Non-pigmented ciliary epithelial cell (primary cell): ENCODE measurements at regions not wholly inside any gene's neighbourhood (a gene's known extent, or its start where the extent isn't known, plus 50 kb on each side); places are given as distances from the start of the nearest gene placed in this dataset.

ENCODE experiments used
- DNase-seq: peaks from one replicate; pipeline ENCODE4 v3.0.0-alpha.2; 2010; ENCODE audit warnings: low read depth

GRCh38 chr2:39537150-39537549 lies 100.1 kb upstream of the MAP4K3 start:
- DNase-seq = no peak

DNA sequence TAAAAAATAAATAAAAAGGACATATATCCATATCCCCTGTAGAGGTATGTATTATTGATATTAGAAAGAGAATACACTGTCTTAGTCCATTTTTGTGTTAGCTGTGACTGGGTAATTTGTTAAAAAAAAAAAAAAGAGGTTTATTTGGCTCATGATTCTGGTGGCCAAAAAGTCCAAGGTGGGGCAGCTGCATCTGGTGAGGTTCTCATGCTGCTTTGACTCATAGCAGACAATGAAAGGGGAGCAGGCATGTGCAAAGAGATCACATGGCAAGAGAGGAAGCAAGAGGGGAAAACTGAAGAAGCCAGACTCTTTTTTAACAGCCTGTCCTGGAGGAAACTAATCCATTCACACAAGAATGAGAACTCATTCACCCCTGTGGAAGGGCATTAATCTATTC lies 101.6 kb upstream of the MAP4K3 start:
- DNase-seq = no peak

DNA sequence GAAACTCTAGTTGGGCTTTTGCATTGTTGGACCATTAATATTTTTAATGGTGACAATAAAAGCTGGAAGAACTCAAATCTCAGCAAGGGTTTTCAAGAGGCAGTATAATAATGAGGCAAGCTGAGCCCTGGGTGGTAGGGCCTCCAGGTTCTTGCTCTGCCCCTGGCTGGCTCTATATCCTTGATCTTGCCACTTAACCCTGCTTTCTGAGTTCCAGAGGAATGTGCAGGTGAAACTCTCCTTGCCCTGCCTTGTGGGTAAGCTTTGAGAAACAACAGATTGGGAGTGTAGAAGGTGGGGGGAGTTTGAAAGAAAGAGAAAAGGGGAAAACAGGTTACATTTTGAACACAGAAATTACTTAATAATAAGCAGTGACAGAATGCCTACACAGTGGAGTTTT lies 103.3 kb upstream of the MAP4K3 start:
- no peak for DNase-seq

GRCh38 chr2:39541011-39541930 lies 104.2 kb upstream of the MAP4K3 start:
- DNase-seq = no peak

DNA sequence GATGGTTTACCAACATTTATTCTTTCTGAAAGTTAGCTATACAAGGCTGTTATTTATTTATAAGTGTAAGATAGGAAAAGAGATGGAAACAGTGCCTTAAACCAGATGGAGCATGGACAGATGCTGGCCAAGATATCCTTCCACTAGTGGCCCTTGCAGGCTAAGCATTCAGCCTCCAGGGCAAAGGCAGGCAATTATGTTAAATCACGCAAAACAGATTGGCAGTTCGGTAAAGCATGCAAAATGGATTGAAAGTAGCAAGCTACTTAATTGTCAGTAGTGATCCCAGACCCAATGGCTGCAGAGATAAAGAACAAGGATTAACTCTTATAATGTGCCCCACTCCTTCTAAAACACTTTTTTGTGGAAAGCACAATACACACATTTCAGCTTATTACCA lies 105.4 kb upstream of the MAP4K3 start:
- no peak for DNase-seq

DNA sequence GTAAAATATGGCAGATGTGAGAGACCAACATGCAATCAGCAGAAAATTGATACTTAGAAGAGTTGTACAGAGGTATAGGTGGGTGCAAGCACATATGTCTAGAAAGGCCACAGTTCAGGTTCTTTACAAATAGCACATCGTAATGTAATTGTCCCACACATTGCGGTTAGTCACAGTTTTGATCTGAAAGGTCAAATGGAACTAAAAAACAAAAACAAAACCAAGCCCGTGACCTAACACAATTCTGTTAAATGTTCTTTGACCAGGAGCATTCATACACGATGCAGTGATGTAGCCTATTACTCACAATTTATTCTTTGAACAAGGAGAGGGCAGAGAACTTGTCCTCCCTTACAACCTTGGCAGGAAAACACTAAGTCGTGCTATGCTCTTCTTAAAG lies 108.9 kb upstream of the MAP4K3 start:
- DNase-seq = no peak

GRCh38 chr2:39546409-39546808 lies 109.3 kb upstream of the MAP4K3 start:
- DNase-seq = no peak

- no peak for DNase-seq
Observed at GRCh38 chr2:39546937-39547336, 109.9 kb upstream of the MAP4K3 start.

- DNase-seq = peak; percentile 88
Observed at GRCh38 chr2:39547811-39548719, 111.0 kb upstream of the MAP4K3 start.

GRCh38 chr2:39549000-39549399 lies 111.9 kb upstream of the MAP4K3 start:
- DNase-seq = no peak

DNA sequence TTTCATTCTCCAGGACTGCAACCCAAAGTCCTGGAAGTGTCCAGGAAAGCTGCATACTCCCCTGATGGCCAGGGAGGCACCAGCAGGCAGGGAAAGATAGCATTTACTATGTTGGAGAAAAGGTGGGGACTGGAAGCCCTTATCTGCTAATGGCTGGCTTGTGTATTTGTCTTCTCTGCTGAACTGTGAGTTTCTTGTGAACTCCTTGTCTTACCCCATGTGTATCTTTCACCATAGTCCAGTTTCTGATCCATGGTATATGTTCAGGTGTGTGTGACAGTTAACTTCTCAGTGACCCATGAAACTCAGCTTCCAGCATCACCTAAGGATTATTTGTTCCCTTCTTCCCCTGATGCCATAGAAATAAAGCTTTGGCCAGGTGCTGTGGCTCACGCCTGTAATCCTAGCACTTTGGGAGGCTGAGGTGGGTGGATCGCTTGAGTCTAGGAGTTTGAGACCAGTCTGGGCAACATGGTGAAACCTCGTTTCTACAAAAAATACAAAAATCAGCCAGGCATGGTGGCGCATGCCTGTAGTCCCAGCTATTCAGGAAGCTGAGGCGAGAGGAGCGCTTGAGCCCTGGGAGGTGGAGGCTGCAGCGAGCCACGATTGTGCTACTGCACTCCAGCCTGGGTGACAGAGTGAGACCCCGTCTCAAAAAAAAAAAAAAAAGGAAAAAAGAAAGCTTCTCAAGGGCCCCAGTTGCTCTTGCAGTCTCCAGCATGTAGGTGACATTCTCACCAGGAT lies 112.8 kb upstream of the MAP4K3 start:
- no peak for DNase-seq

DNA sequence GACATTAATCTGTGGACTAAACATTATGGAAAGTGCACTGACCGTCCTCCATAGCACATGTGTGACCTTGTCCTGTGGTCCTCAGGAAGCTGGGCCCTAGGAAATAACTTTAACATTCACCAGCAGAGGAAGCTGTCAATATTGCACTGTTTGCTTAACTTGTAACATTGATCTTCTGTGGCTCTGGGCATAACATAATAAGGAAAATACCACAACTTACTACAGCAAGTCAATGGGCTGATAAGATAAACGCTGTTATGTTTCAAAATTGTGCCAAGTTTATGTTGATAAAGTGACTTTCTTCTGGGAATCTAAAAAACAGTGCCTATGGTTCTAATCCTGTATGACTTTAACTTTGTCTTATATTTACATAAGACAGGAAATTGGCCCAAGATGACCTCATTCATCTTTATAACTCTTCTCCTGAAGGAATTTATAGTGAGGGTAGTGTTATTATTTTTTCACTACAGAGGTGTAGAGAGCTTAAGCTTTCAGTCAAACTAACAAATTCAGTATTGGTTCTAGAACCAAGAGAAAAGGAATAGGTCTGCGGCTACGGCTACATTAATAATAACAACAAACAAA lies 113.7 kb upstream of the MAP4K3 start:
- no peak for DNase-seq

DNA sequence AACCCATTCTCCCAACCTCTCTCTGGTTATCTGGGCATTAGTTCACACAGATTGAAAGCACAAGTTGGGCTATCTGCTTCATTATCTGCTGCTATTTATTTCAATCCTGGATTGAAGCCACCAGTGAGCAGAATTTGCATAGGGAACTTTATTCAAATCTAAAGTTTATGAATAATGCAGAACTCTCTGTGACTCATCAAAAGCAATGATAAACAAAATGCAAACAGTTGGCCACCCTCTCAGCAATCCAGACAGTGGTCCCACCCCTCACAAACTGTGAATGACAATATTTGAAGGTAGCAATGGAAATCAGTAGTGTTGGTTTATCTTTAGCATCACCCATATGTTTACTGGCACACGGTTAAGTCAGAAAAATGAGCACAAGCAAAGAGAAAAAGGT lies 106.8 kb upstream of the TMEM178A start:
- DNase-seq = no peak

GRCh38 chr2:39563572-39563971 lies 102.1 kb upstream of the TMEM178A start:
- DNase-seq = no peak

GRCh38 chr2:39567507-39567906 lies 98.2 kb upstream of the TMEM178A start:
- DNase-seq = peak; percentile 40

DNA sequence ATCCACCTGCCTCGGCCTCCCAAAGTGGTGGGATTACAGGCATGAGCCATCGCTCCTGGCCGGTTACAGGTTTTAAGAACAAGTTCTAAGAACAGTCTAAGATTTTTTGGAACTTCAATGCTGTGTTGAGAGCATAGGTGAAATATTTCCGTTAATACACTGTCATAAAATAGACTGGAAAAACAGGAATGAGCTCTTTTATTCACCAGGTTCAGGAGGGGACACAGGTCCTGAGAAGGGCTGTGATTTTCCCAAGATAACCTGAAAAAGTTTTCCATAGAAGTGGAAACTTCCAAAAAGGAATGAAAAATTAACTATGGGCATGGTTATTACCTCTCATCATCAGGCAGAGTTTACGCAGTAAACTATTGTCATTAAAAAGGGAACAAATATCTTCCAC lies 97.6 kb upstream of the TMEM178A start:
- no peak for DNase-seq

DNA sequence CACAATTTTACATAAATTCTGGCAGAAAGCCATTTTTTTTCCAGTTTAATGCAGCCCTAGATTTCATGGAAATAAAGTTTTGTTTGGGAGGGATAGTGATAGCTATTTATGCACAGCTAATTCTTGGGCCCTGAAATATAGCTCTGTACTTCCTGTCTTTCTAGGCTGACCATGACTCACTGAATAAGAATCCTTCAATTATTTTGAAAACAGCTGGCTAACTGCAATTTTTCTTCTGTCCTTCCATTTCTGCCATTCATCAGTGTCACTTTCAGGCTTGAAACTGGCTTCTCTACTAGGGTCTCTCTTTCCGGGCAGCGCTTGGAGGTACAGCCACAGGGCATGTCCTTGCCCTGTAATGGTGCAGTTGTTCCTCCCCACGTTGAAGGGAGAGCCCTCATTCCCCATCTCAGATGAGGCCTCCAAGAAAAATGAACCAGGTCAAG lies 97.1 kb upstream of the TMEM178A start:
- DNase-seq = peak; percentile 50

- no peak for DNase-seq
Observed at GRCh38 chr2:39570130-39570555, 95.6 kb upstream of the TMEM178A start.

DNA sequence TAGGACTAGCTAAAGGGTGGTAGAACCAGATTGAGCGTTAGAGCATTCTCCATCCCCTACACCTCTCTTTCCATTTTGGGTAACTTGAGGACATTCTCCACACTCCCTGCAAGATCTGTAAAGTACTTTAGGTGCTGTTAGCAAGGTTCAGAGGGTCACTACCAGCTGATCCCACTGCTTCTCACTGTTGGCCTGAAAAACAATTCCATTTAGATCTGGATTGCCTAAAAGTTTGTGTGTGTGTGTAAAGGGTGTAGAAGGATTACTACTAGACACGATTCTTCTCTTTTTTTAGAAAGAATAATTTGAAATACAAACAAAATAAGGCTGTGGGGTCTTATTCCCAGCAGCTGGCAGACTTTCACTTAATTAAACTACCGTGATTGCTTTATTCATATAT lies 95.1 kb upstream of the TMEM178A start:
- DNase-seq = no peak

DNA sequence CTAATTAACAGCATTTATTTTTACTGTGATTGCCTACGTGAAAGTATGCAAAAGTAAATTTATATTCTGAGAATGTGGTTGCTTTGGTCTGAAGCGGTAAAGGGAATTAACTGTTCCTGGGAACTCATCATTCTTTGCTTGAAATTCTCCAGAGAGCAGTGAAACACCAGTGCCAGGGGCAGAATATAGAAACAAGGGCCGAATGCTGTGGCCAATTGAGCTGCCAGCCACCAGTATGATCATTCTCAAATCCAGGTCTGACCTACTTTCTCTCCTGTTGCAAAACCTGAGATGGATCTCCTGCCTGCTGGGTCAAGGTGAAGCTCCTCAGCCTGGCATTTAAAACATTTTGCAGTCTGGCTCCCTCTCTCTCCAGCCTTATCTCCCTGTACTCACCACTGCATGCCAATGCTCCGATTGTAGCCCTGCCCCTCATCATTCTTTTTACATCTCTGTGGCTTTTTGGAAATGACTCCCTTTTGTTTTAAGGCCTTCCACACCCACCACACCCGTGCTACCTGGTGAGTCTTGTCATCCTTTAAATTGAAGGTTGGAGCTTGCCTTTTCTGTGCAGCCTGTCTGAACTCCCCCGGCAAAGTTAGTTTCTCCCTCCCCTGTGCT lies 94.5 kb upstream of the TMEM178A start:
- no peak for DNase-seq

DNA sequence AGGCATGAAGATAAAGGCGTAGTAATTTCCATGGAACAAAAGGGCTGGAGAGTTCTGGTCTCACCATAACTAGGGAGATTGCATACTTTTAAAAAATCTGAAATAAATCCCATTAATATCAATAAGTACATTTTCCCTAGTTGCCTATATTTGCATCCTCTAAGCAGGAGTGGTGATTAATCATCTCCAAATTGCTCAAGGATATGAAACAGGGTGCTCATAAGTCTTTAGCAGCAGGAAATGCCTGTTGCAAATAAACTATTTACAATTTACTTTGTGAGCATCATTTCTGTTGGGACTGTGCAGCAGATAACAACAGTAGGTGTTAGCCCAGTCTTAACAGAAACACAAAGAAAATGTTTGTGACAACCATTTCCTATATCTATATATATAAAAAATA lies 92.4 kb upstream of the TMEM178A start:
- no peak for DNase-seq
